ENCODE measurements at regions not wholly inside any gene's neighbourhood (a gene's known extent, or its start where the extent isn't known, plus 50 kb on each side); places are given as distances from the start of the nearest gene placed in this dataset.

DNA sequence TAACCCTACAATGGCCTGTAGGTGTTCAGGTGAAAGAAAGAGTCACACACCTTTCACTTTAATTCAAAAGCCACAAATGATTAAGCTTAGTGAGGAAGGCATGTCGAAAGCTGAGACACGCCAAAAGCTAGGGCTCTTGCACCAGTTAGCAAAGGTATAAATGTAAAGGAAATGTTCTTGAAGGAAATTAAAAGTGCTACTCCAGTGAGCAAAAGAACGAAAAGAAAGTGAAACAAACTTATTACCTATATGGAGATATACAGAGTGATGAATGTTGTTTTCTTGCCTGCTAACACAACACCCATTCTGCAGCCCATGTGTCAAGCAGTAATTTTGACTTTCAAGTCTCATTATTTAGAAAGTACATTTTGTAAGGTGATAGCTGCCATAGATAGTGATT, 254.2 kb upstream of the SLC24A2 start:
- TF ChIP-seq, protein P1, sequence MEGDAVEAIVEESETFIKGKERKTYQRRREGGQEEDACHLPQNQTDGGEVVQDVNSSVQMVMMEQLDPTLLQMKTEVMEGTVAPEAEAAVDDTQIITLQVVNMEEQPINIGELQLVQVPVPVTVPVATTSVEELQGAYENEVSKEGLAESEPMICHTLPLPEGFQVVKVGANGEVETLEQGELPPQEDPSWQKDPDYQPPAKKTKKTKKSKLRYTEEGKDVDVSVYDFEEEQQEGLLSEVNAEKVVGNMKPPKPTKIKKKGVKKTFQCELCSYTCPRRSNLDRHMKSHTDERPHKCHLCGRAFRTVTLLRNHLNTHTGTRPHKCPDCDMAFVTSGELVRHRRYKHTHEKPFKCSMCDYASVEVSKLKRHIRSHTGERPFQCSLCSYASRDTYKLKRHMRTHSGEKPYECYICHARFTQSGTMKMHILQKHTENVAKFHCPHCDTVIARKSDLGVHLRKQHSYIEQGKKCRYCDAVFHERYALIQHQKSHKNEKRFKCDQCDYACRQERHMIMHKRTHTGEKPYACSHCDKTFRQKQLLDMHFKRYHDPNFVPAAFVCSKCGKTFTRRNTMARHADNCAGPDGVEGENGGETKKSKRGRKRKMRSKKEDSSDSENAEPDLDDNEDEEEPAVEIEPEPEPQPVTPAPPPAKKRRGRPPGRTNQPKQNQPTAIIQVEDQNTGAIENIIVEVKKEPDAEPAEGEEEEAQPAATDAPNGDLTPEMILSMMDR (IDR thresholded peaks at IDR 0.05) = no peak
- TF ChIP-seq ZFX (IDR thresholded peaks at IDR 0.05; ENCODE audit: borderline replicate concordance) = no peak

Data from 22Rv1 (cell line).